T-cell (primary cell): ENCODE measurements at regions not wholly inside any gene's neighbourhood (a gene's known extent, or its start where the extent isn't known, plus 50 kb on each side); places are given as distances from the start of the nearest gene placed in this dataset.

Source experiments
- ATAC-seq, 4 experiments: fragments of 200-7000 bp in 3 of 4; fragments of 150-1000 bp in 1 of 4; cut with Tn5 transposase; replicated peaks in 1 of 4; 1 replicate in 3 of 4; 2 replicates in 1 of 4; pipeline ENCODE4 v1.10.0; 2021; ENCODE audit warnings: moderate library complexity in 3 of 4, mild to moderate bottlenecking in 2 of 4, moderate number of reproducible peaks in 1 of 4
- CTCF ChIA-PET, 2 donors: fragments of 300-600 bp; sonication (Branson Sonifier 250); formaldehyde crosslinking; loops; one replicate each; lab custom pipeline; 2022; ENCODE audit warnings: antibody characterized with exemption in 2 of 2; lab: Charles Lee
- POLR2A ChIA-PET, 2 donors: fragments of 300-600 bp; sonication (Branson Sonifier 250); formaldehyde crosslinking; loops; one replicate each; lab custom pipeline; 2022; ENCODE audit warnings: antibody characterized with exemption in 2 of 2; lab: Charles Lee
- DNase-seq, 35 experiments: peaks; one replicate each; pipeline versions ENCODE4 v3.0.0 to v3.0.0-alpha.2; 2013 to 2023
- H3K27ac ChIP-seq: one replicate; pipeline ENCODE4 v1.5.1; 2013; ENCODE audit warnings: low read length
- H3K27me3 ChIP-seq, 2 experiments: replicated peaks in 1 of 2; 1 replicate in 1 of 2; 2 replicates in 1 of 2; pipeline versions ENCODE4 v1.6.1 to v1.7.0; 2013; ENCODE audit warnings: low read length in 1 of 2, mixed read lengths in 1 of 2; ENCODE audit not compliant: control insufficient read depth in 2 of 2, insufficient read depth in 2 of 2; ENCODE audit errors: extremely low read depth in 1 of 2
- H3K36me3 ChIP-seq, 2 donors: 1 replicate in 1 of 2; 2 replicates in 1 of 2; pipeline versions ENCODE4 v1.6.1 to v1.7.0; 2013; ENCODE audit warnings: low read length in 1 of 2; ENCODE audit not compliant: control insufficient read depth in 2 of 2, insufficient read depth in 1 of 2; ENCODE audit errors: extremely low read depth in 1 of 2
- H3K4me1 ChIP-seq, 2 experiments: 1 replicate in 1 of 2; 2 replicates in 1 of 2; pipeline versions ENCODE4 v1.6.1 to v1.7.0; 2013; ENCODE audit warnings: low read length in 2 of 2, mixed read lengths in 1 of 2; ENCODE audit not compliant: insufficient read depth in 2 of 2, control insufficient read depth in 1 of 2; ENCODE audit errors: extremely low read depth in 1 of 2
- H3K4me3 ChIP-seq, 2 donors: 1 replicate in 1 of 2; 2 replicates in 1 of 2; pipeline versions ENCODE4 v1.5.1 to v1.7.0; 2013; ENCODE audit warnings: mild to moderate bottlenecking in 2 of 2, low read length in 1 of 2, moderate library complexity in 1 of 2; ENCODE audit not compliant: control insufficient read depth in 1 of 2; ENCODE audit errors: extremely low read depth in 1 of 2
- H3K9me3 ChIP-seq: 2 replicates; pipeline ENCODE4 v1.7.0; 2013
- H3K27ac Mint-ChIP-seq, 2 donors: one replicate each; pipeline ENCODE4 v1.8.0; 2020 to 2021; ENCODE audit warnings: mild to moderate bottlenecking in 2 of 2, mixed read lengths in 2 of 2
- H3K27me3 Mint-ChIP-seq, 2 donors: one replicate each; pipeline ENCODE4 v1.8.0; 2021 to 2022; ENCODE audit warnings: mixed read lengths in 2 of 2
- H3K36me3 Mint-ChIP-seq: one replicate; pipeline ENCODE4 v1.8.0; 2021; ENCODE audit warnings: mixed read lengths
- H3K4me1 Mint-ChIP-seq, 3 donors: one replicate each; pipeline ENCODE4 v1.8.0; 2020 to 2022; ENCODE audit warnings: mixed read lengths in 3 of 3, mild to moderate bottlenecking in 1 of 3
- H3K4me3 Mint-ChIP-seq, 3 donors: one replicate each; pipeline ENCODE4 v1.8.0; 2020 to 2022; ENCODE audit warnings: mild to moderate bottlenecking in 3 of 3, mixed read lengths in 3 of 3, moderate library complexity in 3 of 3
- H3K9me3 Mint-ChIP-seq, 3 donors: one replicate each; pipeline ENCODE4 v1.8.0; 2020 to 2022; ENCODE audit warnings: mixed read lengths in 3 of 3
- WGBS: methylation state at CpG from one replicate; pipeline ENCODE4 v1.1.5; 2013; ENCODE audit warnings: missing lambda C conversion rate; ENCODE audit not compliant: insufficient coverage; 5-methylcytosine and 5-hydroxymethylcytosine counted together

- H3K36me3 ChIP-seq = no peaks in the 10 kb centered on the region
- Mint-ChIP-seq H3K27ac (no peak overlapping the region), H3K27me3 (no peaks in the 10 kb centered on the region), H3K9me3 (peaks cover 6 to 15% (median 12%) of the 10 kb centered on the region in 3 donors), H3K4me1 (no peaks in the 10 kb centered on the region), H3K4me3 (no peak overlapping the region), H3K36me3 (no peaks in the 10 kb centered on the region)
- H3K27ac ChIP-seq = no peak overlapping the region
- POLR2A ChIA-PET = no interaction called here
- ATAC-seq (no peak), DNase-seq (no peak)
- WGBS = no CpG with 5 or more reads among the region's 2 CpGs
- peaks cover 2% of the 10 kb centered on the region for H3K9me3 ChIP-seq
- H3K4me3 ChIP-seq = no peak overlapping the region
- no peaks in the 10 kb centered on the region for H3K4me1 ChIP-seq
- CTCF ChIA-PET = no interaction called here
- H3K27me3 ChIP-seq = no peaks in the 10 kb centered on the region
Measured at GRCh38 chr2:198558176-198558575, 753.8 kb downstream of the PLCL1 start.

GRCh38 chr2:198546122-198546521 is 741.7 kb downstream of the PLCL1 start:
- H3K36me3 Mint-ChIP-seq = no peaks in the 10 kb centered on the region
- no peaks in the 10 kb centered on the region for H3K4me1 ChIP-seq
- H3K9me3 Mint-ChIP-seq = no peaks in the 10 kb centered on the region
- no peak for ATAC-seq
- no peaks in the 10 kb centered on the region for H3K36me3 ChIP-seq
- no peak overlapping the region for H3K4me3 ChIP-seq
- CTCF ChIA-PET = no interaction called here
- H3K27ac ChIP-seq = no peak overlapping the region
- H3K4me3 Mint-ChIP-seq = no peak overlapping the region
- no CpG with 5 or more reads among the region's 2 CpGs for WGBS
- no peaks in the 10 kb centered on the region for H3K27me3 ChIP-seq
- H3K27me3 Mint-ChIP-seq = peaks cover 0 to 3% of the 10 kb centered on the region in 2 donors
- no peak for DNase-seq
- no peak overlapping the region for H3K27ac Mint-ChIP-seq
- H3K4me1 Mint-ChIP-seq = no peaks in the 10 kb centered on the region
- no peaks in the 10 kb centered on the region for H3K9me3 ChIP-seq
- POLR2A ChIA-PET = no interaction called here

- Mint-ChIP-seq H3K4me3 (no peak overlapping the region), H3K36me3 (no peaks in the 10 kb centered on the region), H3K4me1 (no peaks in the 10 kb centered on the region), H3K27ac (no peak overlapping the region), H3K9me3 (no peaks in the 10 kb centered on the region), H3K27me3 (peaks cover 0 to 6% of the 10 kb centered on the region in 2 donors)
- CTCF ChIA-PET = no interaction called here
- DNase-seq = no peak
- Histone ChIP-seq H3K36me3 (no peaks in the 10 kb centered on the region), H3K27me3 (no peaks in the 10 kb centered on the region), H3K4me3 (no peak overlapping the region), H3K9me3 (no peaks in the 10 kb centered on the region), H3K27ac (no peak overlapping the region), H3K4me1 (no peaks in the 10 kb centered on the region)
- POLR2A ChIA-PET = interaction anchor here in 1 of 2 donors (0.6 kb wide), 1 partner anchor 373 kb away, joined by 5 read pairs; no protein-coding TSS in a partner anchor
- 50% methylated on average over 2 of the region's 3 CpGs for WGBS
- no peak for ATAC-seq
Measured at GRCh38 chr2:198545411-198545810, 741.0 kb downstream of the PLCL1 start.

GRCh38 chr2:198544461-198544860 is 740.1 kb downstream of the PLCL1 start:
- Histone ChIP-seq H3K9me3 (no peaks in the 10 kb centered on the region), H3K27me3 (no peaks in the 10 kb centered on the region), H3K4me1 (no peaks in the 10 kb centered on the region), H3K27ac (no peak overlapping the region), H3K36me3 (no peaks in the 10 kb centered on the region), H3K4me3 (no peak overlapping the region)
- no peak overlapping the region for H3K4me3 Mint-ChIP-seq
- ChIA-PET POLR2A (no interaction called here), CTCF (no interaction called here)
- ATAC-seq = no peak
- peaks cover 0 to 6% of the 10 kb centered on the region in 2 donors for H3K27me3 Mint-ChIP-seq
- no peaks in the 10 kb centered on the region for H3K9me3 Mint-ChIP-seq
- H3K27ac Mint-ChIP-seq = no peak overlapping the region
- no peaks in the 10 kb centered on the region for H3K4me1 Mint-ChIP-seq
- WGBS = no CpG with 5 or more reads among the region's 1 CpG
- DNase-seq = no peak
- H3K36me3 Mint-ChIP-seq = no peaks in the 10 kb centered on the region

- POLR2A ChIA-PET = no interaction called here
- Mint-ChIP-seq H3K27ac (no peak overlapping the region), H3K4me1 (no peaks in the 10 kb centered on the region), H3K36me3 (no peaks in the 10 kb centered on the region), H3K4me3 (no peak overlapping the region), H3K9me3 (no peaks in the 10 kb centered on the region), H3K27me3 (peaks cover 0 to 2% of the 10 kb centered on the region in 2 donors)
- Histone ChIP-seq H3K27me3 (no peaks in the 10 kb centered on the region), H3K9me3 (no peaks in the 10 kb centered on the region), H3K4me1 (no peaks in the 10 kb centered on the region), H3K4me3 (no peak overlapping the region), H3K36me3 (no peaks in the 10 kb centered on the region), H3K27ac (no peak overlapping the region)
- no peak for ATAC-seq
- WGBS = 94% methylated on average over 3 of the region's 3 CpGs
- CTCF ChIA-PET = no interaction called here
- DNase-seq = no peak
Measured at GRCh38 chr2:198534756-198535155, 730.4 kb downstream of the PLCL1 start.

GRCh38 chr2:198525211-198525969 is 721.0 kb downstream of the PLCL1 start:
- ATAC-seq (no peak), DNase-seq (no peak)
- H3K27me3 Mint-ChIP-seq = peaks cover 0 to 3% of the 10 kb centered on the region in 2 donors
- H3K4me1 Mint-ChIP-seq = no peaks in the 10 kb centered on the region
- ChIA-PET POLR2A (no interaction called here), CTCF (no interaction called here)
- H3K27ac Mint-ChIP-seq = no peak overlapping the region
- no peak overlapping the region for H3K4me3 Mint-ChIP-seq
- no peaks in the 10 kb centered on the region for H3K9me3 ChIP-seq
- H3K27ac ChIP-seq = no peak overlapping the region
- H3K4me1 ChIP-seq = no peaks in the 10 kb centered on the region
- no peaks in the 10 kb centered on the region for H3K36me3 ChIP-seq
- H3K27me3 ChIP-seq = no peaks in the 10 kb centered on the region
- no peaks in the 10 kb centered on the region for H3K36me3 Mint-ChIP-seq
- no peaks in the 10 kb centered on the region for H3K9me3 Mint-ChIP-seq
- WGBS = no CpG with 5 or more reads among the region's 5 CpGs
- no peak overlapping the region for H3K4me3 ChIP-seq
